Vagina (tissue), 2 donors: ENCODE measurements at regions not wholly inside any gene's neighbourhood (a gene's known extent, or its start where the extent isn't known, plus 50 kb on each side); places are given as distances from the start of the nearest gene placed in this dataset.
A peak's percentile ranks its signal among the peaks of the same experiment; 100 is the strongest.
"Not testable (repeated sequence)": the region's sequence is repeated elsewhere in the genome, so short reads cannot be mapped to it uniquely, and the experiment has no call there.

ENCODE experiments used
- DNase-seq, 2 donors: peaks; one replicate each; pipeline ENCODE4 v3.0.0-alpha.2; 2017; ENCODE audit errors: extremely low spot score in 2 of 2
- H3K27ac ChIP-seq: fragments of 200-600 bp; sonication (generic); one replicate; pipeline ENCODE4 v1.5.1; 2019
- H3K27me3 ChIP-seq: fragments of 200-600 bp; sonication (generic); one replicate; pipeline ENCODE4 v1.5.1; 2019
- H3K36me3 ChIP-seq, 2 donors: fragments of 200-600 bp; sonication (generic); one replicate each; pipeline ENCODE4 v1.5.1; 2017 to 2019
- H3K4me1 ChIP-seq: fragments of 200-600 bp; sonication (generic); one replicate; pipeline ENCODE4 v1.5.1; 2019
- H3K4me3 ChIP-seq, 2 donors: fragments of 200-600 bp; sonication (generic); 1 replicate in 1 of 2; 2 replicates in 1 of 2; pipeline ENCODE4 v1.5.1; 2016 to 2019
- H3K9me3 ChIP-seq: fragments of 200-600 bp; sonication (generic); one replicate; pipeline ENCODE4 v1.5.1; 2019
- CTCF ChIP-seq, 3 experiments: fragments of 450-650 bp in 2 of 3; fragments of 200-600 bp in 1 of 3; sonication (generic) in 1 of 3; IDR thresholded peaks; one replicate each; pipeline ENCODE4 v1.5.1; 2017 to 2019; ENCODE audit warnings: antibody characterized with exemption in 3 of 3, mild to moderate bottlenecking in 2 of 3, moderate library complexity in 2 of 3
- POLR2A ChIP-seq, 2 donors: fragments of 450-650 bp; IDR thresholded peaks; one replicate each; pipeline ENCODE4 v1.6.1; 2017; ENCODE audit warnings: antibody characterized with exemption in 2 of 2, mild to moderate bottlenecking in 2 of 2, moderate library complexity in 2 of 2
- POLR2AphosphoS5 ChIP-seq, 2 donors: sonication (generic); formaldehyde crosslinking; IDR thresholded peaks; one replicate each; pipeline ENCODE4 v1.9.0; 2017; ENCODE audit warnings: antibody characterized with exemption in 2 of 2, mild to moderate bottlenecking in 2 of 2, low read depth in 1 of 2; ENCODE audit not compliant: insufficient read depth in 1 of 2
- intact Hi-C: fragments of 100-400 bp; cut with DNase I; formaldehyde crosslinking; loops from one replicate; pipeline ENCODE4 v1.15.1; 2023

GRCh38 chr1:9459816-9460407 lies 79.4 kb upstream of the SLC25A33 start:
- no peak for TF ChIP-seq POLR2A (IDR thresholded peaks at IDR 0.05)
- peak in 1 of 2 donors; percentile 13 for TF ChIP-seq POLR2AphosphoS5 (IDR thresholded peaks at IDR 0.05; ENCODE audit: insufficient read depth in 1 of 2, low read depth in 1 of 2)
- TF ChIP-seq CTCF (IDR thresholded peaks at IDR 0.05) = no peak
- Histone ChIP-seq H3K27me3 (no peaks in the 10 kb centered on the region), H3K4me3 (no peak overlapping the region), H3K36me3 (no peaks in the 10 kb centered on the region), H3K27ac (peak overlapping the region; percentile 28), H3K9me3 (no peaks in the 10 kb centered on the region), H3K4me1 (peaks cover 8% of the 10 kb centered on the region)
- no peak for DNase-seq
- intact Hi-C loops = loop anchor here (5.0 kb wide), 1 partner anchor 173 kb away; no protein-coding TSS in a partner anchor

- Histone ChIP-seq H3K27ac (no peak overlapping the region), H3K27me3 (no peaks in the 10 kb centered on the region), H3K4me1 (peaks cover 14% of the 10 kb centered on the region), H3K36me3 (no peaks in the 10 kb centered on the region), H3K4me3 (no peak overlapping the region), H3K9me3 (no peaks in the 10 kb centered on the region)
- TF ChIP-seq POLR2A (IDR thresholded peaks at IDR 0.05) (no peak), CTCF (IDR thresholded peaks at IDR 0.05) (no peak), POLR2AphosphoS5 (IDR thresholded peaks at IDR 0.05; ENCODE audit: insufficient read depth in 1 of 2, low read depth in 1 of 2) (no peak)
- intact Hi-C loops = no loop called here
- no peak for DNase-seq
These were observed 73.6 kb upstream of the SLC25A33 start for GRCh38 chr1:9465640-9466039.

DNA sequence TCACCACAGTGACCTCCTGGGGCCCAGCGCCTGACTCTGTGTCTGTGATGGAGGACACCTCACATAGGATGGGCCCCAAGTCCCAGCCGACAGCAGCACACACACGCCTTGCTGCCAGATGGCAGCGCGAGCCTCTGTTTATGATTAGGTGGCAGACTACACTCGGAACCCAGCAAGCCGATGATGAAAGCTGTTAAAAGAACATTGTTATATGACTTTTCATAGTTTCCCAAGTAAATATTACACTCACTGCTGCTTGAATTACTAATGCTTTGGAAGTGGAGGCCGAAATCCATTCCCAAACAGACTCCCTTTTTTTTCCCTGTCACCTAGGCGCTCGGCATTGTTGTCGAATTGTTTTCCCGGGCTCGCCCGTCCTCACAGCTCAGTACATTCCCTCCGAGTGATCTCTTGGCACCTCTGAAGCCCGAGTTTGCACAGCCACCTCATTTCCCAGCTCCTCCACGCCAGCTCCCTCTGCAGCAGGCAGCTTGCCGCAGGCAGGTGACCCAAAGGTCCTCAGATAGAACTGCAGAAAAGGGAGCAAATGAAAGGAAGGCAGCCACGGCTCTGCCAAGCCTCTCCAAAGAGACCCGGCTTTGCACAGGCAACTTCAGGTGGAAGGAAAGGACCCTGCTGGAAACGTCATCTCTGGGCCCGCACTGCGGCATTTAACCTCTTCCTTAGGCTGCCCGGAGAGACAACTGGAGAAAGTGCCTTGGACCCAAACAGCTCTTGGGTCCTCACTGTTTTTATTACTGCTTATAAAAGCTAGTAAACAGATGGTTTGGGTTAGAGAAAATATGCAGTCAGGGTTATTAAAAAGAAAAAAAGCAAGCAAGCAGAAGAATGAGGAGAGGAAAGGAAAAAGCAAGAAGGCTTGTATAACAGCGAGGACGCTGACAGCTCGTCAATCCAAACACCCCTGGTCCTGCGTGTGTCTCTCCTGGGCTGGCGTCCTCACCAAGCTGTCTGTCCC lies 72.2 kb upstream of the SLC25A33 start:
- Histone ChIP-seq H3K4me1 (peaks cover 16% of the 10 kb centered on the region), H3K4me3 (peak overlapping the region in 1 of 2 donors; percentile 28), H3K9me3 (no peaks in the 10 kb centered on the region), H3K27me3 (no peaks in the 10 kb centered on the region), H3K36me3 (no peaks in the 10 kb centered on the region), H3K27ac (peak overlapping the region; percentile 28)
- intact Hi-C loops = no loop called here
- no peak for DNase-seq
- TF ChIP-seq POLR2AphosphoS5 (IDR thresholded peaks at IDR 0.05; ENCODE audit: insufficient read depth in 1 of 2, low read depth in 1 of 2) (peak in 1 of 2 donors; percentile 73), CTCF (IDR thresholded peaks at IDR 0.05) (no peak), POLR2A (IDR thresholded peaks at IDR 0.05) (no peak)

DNA sequence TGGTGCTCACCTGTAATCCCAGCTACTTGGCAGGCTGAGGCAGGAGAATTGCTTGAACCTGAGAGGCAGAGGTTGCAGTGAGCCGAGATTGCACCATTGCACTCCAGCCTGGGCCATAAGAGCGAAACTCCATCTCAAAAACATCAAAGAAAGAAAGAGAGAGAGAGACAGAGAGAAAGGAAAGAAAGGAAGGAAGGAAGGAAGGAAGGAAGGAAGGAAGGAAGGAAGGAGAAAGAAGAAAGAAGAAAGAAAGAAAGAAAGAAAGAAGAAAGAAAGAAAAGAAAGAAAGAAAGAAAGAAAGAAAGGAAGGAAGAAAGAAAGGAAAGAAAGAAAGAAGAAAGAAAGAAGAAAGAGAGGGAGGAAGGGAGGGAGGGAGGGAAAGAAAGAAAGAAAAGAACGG lies 69.4 kb upstream of the SLC25A33 start:
- H3K36me3 ChIP-seq, intact Hi-C loops: not testable (repeated sequence)
- H3K4me1 ChIP-seq = peaks cover 42% of the 10 kb centered on the region

GRCh38 chr1:9471679-9472078 lies 67.6 kb upstream of the SLC25A33 start:
- no peaks in the 10 kb centered on the region for H3K9me3 ChIP-seq
- H3K27me3 ChIP-seq = no peaks in the 10 kb centered on the region
- H3K36me3 ChIP-seq = no peaks in the 10 kb centered on the region
- no peak for DNase-seq
- peaks cover 50% of the 10 kb centered on the region for H3K4me1 ChIP-seq
- H3K4me3 ChIP-seq = no peak overlapping the region
- intact Hi-C loops = no loop called here
- TF ChIP-seq CTCF (IDR thresholded peaks at IDR 0.05) (no peak), POLR2A (IDR thresholded peaks at IDR 0.05) (no peak), POLR2AphosphoS5 (IDR thresholded peaks at IDR 0.05; ENCODE audit: insufficient read depth in 1 of 2, low read depth in 1 of 2) (no peak)
- H3K27ac ChIP-seq = no peak overlapping the region

More for the DNA sequence above, 69.4 kb upstream of the SLC25A33 start:
- not testable (repeated sequence) for H3K27ac ChIP-seq, DNase-seq, H3K4me3 ChIP-seq, H3K9me3 ChIP-seq, H3K27me3 ChIP-seq
